ENCODE measurements at regions not wholly inside any gene's neighbourhood (a gene's known extent, or its start where the extent isn't known, plus 50 kb on each side); places are given as distances from the start of the nearest gene placed in this dataset.

DNA sequence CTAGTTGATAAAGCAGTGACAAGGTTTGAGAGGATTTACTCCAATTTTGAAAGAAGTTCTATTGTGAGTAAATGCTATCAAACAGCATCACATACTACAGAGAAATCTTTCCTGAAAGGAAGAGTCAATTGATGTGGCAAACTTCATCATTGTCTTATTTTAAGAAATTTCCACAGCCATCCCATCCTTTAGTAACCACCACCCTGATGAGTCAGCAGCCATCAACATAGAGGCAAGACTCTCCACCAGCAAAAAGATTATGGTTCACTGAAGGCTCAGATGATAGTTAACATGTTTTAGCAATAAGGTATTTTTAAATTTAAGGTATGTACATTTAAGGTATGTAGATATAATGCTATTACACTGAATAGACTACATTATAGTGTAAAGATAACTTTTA is 122.1 kb upstream of the ARHGAP5 start:
- no peak overlapping the region for H2BK20ac ChIP-seq (ENCODE audit: low read length)
- TF ChIP-seq RAD21 (IDR thresholded peaks at IDR 0.05 in 1 of 2, conservative IDR thresholded peaks at IDR 0.05 in 1 of 2; ENCODE audit: low read depth in 2 of 2, low read length in 2 of 2) (no peak), POLR2A (IDR thresholded peaks at IDR 0.05; ENCODE audit: control extremely low read depth in 1 of 2, low read depth in 2 of 2, low read length in 2 of 2) (no peak), SUZ12 (IDR thresholded peaks at IDR 0.05; ENCODE audit: low read length) (no peak), NANOG (IDR thresholded peaks at IDR 0.05; ENCODE audit: insufficient read depth, low read depth, low read length, poor library complexity, severe bottlenecking) (no peak), ZNF274 (IDR thresholded peaks at IDR 0.05; ENCODE audit: borderline replicate concordance, extremely low read depth, low read length) (no peak), RXRA (IDR thresholded peaks at IDR 0.05; ENCODE audit: insufficient read depth, low read depth, low read length) (no peak), JUN (IDR thresholded peaks at IDR 0.05; ENCODE audit: low read depth, low read length) (no peak), EGR1 (IDR thresholded peaks at IDR 0.05; ENCODE audit: borderline replicate concordance, low read depth, low read length) (no peak)
- peaks cover 4 to 9% (median 6%) of the 10 kb centered on the region in 4 experiments; a peak in 5 of 7 replicates for H3K4me1 ChIP-seq (replicated peaks in 1 of 4; ENCODE audit: control insufficient read depth in 3 of 4, insufficient read depth in 4 of 4, low read length in 3 of 4)
- H2BK12ac ChIP-seq (ENCODE audit: low read depth, low read length) = no peak overlapping the region
- H3K56ac ChIP-seq (replicated peaks; ENCODE audit: insufficient read length, low read depth, low read length) = no peak overlapping the region
- H3K4me2 ChIP-seq (ENCODE audit: insufficient read depth in 1 of 2, low read depth in 2 of 2, low read length in 2 of 2) = no peak overlapping the region
- no peak overlapping the region for H2AK5ac ChIP-seq (ENCODE audit: low read depth, low read length)
- H4K91ac ChIP-seq (replicated peaks; ENCODE audit: insufficient read length, low read length) = no peak overlapping the region
- H4K8ac ChIP-seq (ENCODE audit: extremely low read depth, insufficient read depth, low read length) = no peak overlapping the region
- H2BK15ac ChIP-seq (ENCODE audit: low read length) = no peak overlapping the region
- H3K23me2 ChIP-seq (ENCODE audit: low read depth, low read length) = no peaks in the 10 kb centered on the region; the same call in 1 of the 2 replicates
- no peak overlapping the region for H4K5ac ChIP-seq (ENCODE audit: insufficient read length, low read depth, low read length)
- peaks cover 8 to 9% of the 10 kb centered on the region in 2 experiments; a peak in 3 of 4 replicates for H3K9me3 ChIP-seq (ENCODE audit: insufficient read depth in 2 of 2, low read depth in 1 of 2, low read length in 1 of 2)
- H3K27me3 ChIP-seq (replicated peaks in 1 of 4; ENCODE audit: control insufficient read depth in 3 of 4, extremely low read depth in 1 of 4, insufficient read depth in 3 of 4, low read length in 3 of 4) = no peaks in the 10 kb centered on the region
- no peak overlapping the region for H3K14ac ChIP-seq (ENCODE audit: insufficient read length)
- DNase-seq (ENCODE audit: low read depth in 1 of 2, low spot score in 2 of 2) (no peak), FAIRE-seq (no peak)
- H3K18ac ChIP-seq (ENCODE audit: extremely low read depth, low read length) = no peak overlapping the region
- no peak overlapping the region for H3K23ac ChIP-seq (ENCODE audit: insufficient read length)
- no peak overlapping the region for H3K4ac ChIP-seq (replicated peaks; ENCODE audit: insufficient read length, low read depth, low read length)
- H2BK120ac ChIP-seq (replicated peaks; ENCODE audit: low read depth, low read length) = no peak overlapping the region
- H3K79me2 ChIP-seq (ENCODE audit: control insufficient read depth in 1 of 2, insufficient read depth in 2 of 2, low read length in 2 of 2) = no peaks in the 10 kb centered on the region
- no peak overlapping the region for H2BK5ac ChIP-seq (ENCODE audit: low read depth, low read length)
- H3K79me1 ChIP-seq (ENCODE audit: low read depth, low read length) = no peaks in the 10 kb centered on the region
- H3K9ac ChIP-seq (replicated peaks in 1 of 4; ENCODE audit: extremely low read depth in 1 of 4, low read depth in 3 of 4, low read length in 3 of 4) = no peak overlapping the region
- H2AFZ ChIP-seq (ENCODE audit: low read length) = no peak overlapping the region
- no peaks in the 10 kb centered on the region for H4K20me1 ChIP-seq (replicated peaks in 1 of 2; ENCODE audit: control insufficient read depth in 1 of 2, insufficient read depth in 2 of 2, low read length in 2 of 2)
- ChIA-PET POLR2A (ENCODE audit: partially characterized antibody) (no interaction called here), CTCF (ENCODE audit: partially characterized antibody) (interaction anchor here (1.3 kb wide), 1 partner anchor 12 kb away, joined by 3 read pairs; no protein-coding TSS in a partner anchor)
- H3K4me3 ChIP-seq (ENCODE audit: extremely low read depth in 1 of 4, insufficient read depth in 2 of 4, low read depth in 3 of 4, low read length in 4 of 4) = no peak overlapping the region
- H3K27ac ChIP-seq (ENCODE audit: low read depth, low read length) = no peak overlapping the region
- H3K36me3 ChIP-seq (ENCODE audit: control insufficient read depth in 2 of 4, insufficient read depth in 4 of 4, low read length in 3 of 4) = no peaks in the 10 kb centered on the region

Data from H1 (cell line).